OCI-LY7 (cell line): ENCODE measurements at regions not wholly inside any gene's neighbourhood (a gene's known extent, or its start where the extent isn't known, plus 50 kb on each side); places are given as distances from the start of the nearest gene placed in this dataset.

Source experiments
- EZH2phosphoT487 ChIP-seq: fragments of 200-600 bp; sonication (generic); IDR thresholded peaks from 2 replicates; pipeline ENCODE4 v1.6.1; 2018; ENCODE audit warnings: low read depth, borderline replicate concordance, mild to moderate bottlenecking, mixed run types, antibody characterized with exemption, low read length, moderate library complexity, mixed read lengths
- TF ChIP-seq, protein P1 (sequence below): fragments of 200-600 bp; sonication (generic); conservative IDR thresholded peaks from 2 replicates; pipeline ENCODE4 v1.5.1; 2014; ENCODE audit warnings: mild to moderate bottlenecking, antibody characterized with exemption, low read length, moderate library complexity, mixed read lengths

- TF ChIP-seq, protein P1, sequence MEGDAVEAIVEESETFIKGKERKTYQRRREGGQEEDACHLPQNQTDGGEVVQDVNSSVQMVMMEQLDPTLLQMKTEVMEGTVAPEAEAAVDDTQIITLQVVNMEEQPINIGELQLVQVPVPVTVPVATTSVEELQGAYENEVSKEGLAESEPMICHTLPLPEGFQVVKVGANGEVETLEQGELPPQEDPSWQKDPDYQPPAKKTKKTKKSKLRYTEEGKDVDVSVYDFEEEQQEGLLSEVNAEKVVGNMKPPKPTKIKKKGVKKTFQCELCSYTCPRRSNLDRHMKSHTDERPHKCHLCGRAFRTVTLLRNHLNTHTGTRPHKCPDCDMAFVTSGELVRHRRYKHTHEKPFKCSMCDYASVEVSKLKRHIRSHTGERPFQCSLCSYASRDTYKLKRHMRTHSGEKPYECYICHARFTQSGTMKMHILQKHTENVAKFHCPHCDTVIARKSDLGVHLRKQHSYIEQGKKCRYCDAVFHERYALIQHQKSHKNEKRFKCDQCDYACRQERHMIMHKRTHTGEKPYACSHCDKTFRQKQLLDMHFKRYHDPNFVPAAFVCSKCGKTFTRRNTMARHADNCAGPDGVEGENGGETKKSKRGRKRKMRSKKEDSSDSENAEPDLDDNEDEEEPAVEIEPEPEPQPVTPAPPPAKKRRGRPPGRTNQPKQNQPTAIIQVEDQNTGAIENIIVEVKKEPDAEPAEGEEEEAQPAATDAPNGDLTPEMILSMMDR: no peak
- no peak for TF ChIP-seq EZH2phosphoT487
Measured at GRCh38 chr16:64738321-64738960, 383.4 kb downstream of the CDH11 start.
